Dermis microvascular lymphatic vessel endothelial cell (primary cell): ENCODE measurements at regions not wholly inside any gene's neighbourhood (a gene's known extent, or its start where the extent isn't known, plus 50 kb on each side); places are given as distances from the start of the nearest gene placed in this dataset.
"Not testable (repeated sequence)": the region's sequence is repeated elsewhere in the genome, so short reads cannot be mapped to it uniquely, and the experiment has no call there.

Source experiments
- DNase-seq, 2 donors: peaks; one replicate each; pipeline versions ENCODE4 v3.0.0 to v3.0.0-alpha.2; 2010; ENCODE audit warnings: low read depth in 2 of 2

DNA sequence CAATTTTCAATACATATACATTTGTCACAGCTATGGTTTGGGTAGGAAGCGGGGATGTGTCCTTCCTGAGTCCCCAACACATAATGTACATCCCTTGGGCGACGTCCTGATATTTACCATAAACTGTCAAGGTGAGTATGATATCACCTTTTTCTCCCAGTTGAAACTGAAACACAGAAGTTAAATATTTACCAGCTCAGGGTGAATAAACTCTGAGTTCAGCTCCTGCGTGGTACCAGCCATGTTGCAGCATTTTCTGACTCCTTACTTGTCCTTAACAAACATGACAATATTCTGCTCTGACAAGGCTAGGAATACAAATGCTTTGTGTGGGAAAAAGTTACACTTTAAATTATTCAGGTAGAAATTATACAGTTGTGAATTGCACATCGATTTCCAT is 294.2 kb downstream of the TEX29 start:
- DNase-seq, result no peak

DNA sequence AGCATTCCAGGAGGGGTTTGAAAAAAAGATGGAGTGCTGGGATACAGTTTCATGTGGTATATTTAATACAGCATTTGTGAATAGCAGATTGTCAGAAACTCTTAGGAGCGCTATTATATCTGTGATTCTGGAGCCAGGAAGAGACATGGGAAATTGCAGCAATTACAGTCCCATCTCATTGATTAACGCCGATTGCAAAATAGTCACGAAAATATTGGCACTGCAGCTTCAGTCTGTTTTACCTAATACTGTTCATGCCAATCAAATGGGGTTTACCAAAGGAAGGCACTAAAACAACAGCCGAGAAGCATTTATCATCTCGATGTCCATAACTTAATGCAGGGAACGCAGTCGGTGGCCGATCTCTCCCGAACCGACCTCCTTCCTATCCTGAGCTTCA is 295.8 kb downstream of the TEX29 start:
- DNase-seq, result no peak

DNA sequence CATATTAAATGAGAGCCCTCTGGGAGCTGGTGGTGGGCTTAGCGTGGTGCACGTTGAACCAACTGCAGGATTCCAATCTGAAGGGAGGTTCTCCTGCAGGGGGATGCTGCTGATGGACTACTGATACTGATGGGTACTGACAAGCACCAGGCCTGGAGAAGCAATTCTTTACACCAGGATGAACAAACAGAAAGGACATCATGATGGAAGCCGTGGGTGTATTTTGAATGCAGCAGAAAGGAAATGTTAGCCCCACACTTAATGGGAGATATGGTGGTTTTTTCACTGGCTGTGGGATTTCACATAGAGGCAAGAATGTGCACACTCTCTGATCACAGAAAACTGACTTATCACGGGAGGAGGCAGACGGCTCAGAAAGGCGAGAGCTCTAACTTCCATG is 299.7 kb downstream of the TEX29 start:
- no peak for DNase-seq

DNA sequence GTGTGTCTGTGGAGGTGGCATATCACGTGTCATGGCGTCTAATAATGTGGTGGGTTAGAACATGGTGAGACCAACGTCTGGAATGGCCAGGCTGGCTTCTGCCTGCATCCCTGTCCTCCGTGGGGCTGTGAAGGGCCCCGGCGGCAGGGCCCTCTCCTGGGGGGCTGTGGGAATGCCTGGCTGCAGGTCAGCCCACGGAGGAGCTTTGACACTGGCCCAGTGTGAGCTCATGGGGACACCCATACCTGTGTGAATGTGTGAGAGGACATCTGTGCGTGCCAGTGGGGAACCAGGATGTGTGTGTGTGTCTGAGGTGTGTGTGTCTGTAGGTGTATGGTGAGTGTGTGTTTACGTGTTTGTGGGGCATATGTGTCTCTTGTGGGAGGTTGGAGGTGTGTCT is 300.1 kb downstream of the TEX29 start:
- no peak for DNase-seq

DNA sequence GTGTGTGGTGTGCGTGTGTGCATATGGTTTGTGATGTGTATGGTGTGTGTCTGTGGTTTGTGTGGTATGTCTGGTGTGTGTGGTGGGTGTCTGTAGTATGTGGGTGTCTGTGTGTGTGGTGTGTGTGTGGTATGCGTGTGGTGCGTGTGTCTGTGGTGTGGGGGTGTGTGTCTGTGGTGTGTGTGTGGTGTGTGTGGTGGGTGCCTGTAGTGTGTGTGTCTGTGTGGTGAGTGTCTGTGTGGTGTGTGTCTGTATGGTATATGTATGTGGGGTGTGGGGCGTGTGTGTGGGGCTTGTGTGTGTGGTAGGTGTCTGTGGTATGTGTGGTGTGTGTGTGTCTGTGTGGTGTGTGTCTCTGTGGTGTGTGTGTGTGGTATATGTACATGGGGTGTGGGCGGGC is 300.7 kb downstream of the TEX29 start:
- DNase-seq, result no peak

DNA sequence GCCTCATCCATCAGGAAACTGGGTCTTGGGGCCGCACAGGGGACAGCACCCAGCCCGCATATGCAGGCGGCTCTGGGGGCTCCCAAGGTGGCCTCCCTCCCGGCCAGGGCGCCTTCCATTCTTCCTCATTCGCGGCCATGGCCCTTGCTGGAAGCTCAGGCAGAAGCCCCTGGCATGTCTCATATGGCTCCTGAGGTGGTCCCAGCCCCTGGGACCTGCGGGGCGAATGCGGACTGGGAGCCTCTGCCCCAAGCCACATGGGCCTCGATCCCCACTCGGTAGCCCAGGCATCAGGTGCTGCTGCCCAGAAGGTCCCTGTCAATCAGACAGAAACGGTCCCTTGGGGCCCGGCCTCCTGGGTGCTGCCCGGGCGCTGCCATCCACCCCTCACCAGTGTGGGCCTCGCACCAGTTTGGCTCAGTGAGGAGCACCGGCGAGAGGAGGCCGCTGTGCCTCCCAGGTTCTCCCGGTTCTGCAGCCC is 301.6 kb downstream of the TEX29 start:
- DNase-seq, result no peak

DNA sequence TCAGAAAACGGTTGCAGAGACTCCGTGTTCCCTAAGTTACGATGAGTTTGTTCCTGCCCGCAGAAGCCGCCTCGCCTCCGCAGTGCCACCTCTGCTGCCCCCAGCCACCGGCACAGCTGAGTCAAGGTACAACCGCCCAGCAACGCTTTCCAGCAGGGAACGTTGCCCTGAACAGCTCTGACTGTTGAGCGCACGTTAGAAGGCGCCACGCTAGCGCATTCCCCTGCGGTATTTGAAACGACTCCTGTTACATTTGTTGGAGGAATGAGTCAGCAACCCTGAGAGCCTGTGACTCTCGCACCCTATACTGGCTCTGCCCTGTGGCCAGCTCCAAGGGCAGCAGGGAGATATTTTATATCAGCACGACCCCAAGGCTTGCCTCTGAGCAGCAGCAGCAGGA is 302.8 kb downstream of the TEX29 start:
- DNase-seq, result no peak

DNA sequence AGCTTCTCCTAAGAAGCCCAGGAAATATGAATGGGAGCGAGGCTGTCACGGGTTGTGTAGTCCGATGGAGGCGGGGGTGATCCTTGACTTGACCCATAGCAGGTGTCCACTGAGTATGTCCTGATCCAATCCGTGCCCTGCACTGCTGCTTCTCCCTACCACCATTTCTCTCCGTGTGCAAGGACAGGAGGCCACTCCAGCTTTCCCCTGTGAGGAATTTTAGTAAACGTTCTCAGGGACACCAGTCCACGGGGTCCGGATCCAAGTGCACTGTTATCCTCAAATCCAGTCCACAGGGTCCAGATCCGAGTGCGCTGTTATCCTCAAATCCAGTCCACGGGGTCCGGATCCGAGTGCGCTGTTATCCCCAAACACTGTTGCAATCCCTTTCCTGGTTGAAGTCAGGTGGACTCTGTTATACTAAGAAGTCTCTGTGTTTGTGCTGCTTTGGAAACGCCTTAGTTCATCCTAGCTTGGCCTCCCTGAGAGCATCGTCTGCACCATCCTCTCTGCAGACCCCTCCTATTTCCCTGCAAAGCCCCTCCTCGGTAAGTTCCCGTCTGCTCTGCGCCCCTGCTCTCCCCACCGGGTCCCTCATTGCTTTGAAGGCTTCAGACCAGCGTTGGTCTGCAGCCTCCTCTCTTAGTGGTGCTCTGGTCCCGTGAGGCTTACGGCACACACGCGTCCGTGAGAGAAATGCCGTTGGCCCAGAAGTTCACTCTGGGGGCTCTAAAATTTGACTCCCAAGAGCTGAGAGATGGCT is 303.5 kb downstream of the TEX29 start:
- DNase-seq, result no peak

DNA sequence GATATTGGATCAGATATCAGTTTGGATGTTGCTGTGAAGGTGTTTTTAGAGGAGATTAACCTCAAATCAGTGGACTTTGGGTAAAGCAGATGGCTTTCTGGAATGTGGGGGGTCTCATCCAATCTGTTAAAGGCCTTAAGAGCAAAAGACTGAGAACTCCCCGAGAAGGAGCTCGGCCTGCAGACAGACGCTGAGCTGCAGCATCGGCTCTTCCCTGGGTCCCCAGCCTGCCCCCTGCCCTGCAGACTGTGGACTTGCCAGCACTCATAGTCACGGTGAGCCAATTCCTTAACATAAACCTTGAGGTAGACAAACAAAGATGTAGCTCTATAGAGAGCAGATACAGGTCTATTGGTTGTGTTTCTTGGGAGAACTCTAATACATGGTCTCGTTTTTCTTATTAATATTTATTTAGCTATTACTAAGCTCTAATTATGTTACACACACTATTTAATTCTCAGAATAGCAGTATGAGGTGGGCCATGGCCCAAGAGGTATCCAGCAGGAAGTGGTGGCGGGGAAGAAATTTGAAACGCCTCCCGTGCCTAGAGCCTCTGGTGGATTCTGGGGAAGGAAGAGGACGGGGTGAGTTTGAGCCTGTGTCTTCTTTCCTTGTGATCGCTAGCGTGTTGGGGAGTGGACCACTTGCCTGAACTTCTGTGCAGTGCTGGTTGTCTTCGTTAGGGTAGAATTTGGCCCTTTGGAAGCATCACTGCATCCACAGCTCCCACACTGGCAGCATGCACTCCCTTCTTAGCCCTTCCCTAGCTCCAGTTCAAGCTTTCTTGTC is 305.3 kb downstream of the TEX29 start:
- no peak for DNase-seq

DNA sequence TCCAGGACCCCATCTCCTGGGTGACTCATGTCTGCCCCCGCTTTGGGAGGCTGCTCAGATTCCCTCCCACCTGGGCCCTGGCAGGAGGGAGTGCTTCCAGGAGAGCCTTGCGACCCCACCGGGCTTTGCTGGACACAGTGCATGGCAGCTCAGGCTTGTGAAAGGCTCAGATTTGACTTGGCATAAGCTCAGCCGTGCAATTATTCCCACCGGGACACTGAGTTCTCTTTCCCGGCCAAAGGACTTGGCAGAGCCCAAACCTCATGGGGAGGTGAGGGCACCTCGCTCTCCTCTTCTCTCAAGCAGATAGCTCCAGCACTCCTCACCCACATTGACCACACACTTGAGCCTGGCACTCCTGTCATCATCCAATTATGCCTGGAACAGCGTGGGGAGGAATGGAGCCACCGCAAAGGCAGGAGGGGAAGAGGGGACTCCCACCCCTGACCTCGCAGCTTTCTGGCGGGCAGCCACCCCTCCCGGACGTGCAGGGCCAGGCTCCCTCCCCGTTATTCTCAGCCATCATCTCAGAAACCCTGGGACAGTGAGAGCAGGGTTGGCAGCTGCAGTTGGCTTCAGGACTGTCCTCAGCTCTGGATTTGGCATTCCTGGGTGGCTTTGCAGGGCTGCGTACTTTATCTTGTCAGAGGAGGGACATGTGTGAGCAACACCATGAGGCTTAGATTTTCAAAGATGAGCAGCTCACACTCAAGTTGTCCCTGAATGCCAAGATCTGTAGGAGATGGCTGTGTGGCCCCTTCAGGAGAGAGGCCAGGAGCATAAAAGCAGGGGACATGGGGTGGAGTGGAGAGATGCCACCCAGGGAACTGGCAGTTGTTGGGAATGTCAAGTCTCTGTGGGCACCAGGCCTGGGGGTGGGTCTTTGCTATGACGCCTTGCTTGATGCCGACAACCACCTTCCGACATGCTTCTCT is 306.2 kb downstream of the TEX29 start:
- DNase-seq, result no peak

DNA sequence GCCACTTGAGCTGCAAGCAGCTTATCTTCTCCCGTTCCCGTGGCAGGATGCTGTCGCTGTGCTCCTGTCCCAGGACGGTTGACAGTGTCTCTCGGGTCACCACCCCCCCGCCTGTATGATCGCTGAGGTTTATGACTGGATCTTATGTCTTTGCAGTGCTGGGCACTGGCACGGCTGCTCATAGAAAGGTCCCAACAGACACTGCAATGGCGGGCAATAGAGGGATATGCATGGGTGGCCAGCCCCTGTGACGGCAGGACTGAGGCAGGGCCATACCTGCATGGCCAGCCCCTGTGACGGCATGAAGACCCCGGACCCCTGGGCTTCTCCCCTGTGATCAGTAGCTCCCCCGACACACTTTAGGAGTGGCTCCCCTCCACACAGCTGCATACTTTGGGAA is 307.2 kb downstream of the TEX29 start:
- DNase-seq, result no peak

DNA sequence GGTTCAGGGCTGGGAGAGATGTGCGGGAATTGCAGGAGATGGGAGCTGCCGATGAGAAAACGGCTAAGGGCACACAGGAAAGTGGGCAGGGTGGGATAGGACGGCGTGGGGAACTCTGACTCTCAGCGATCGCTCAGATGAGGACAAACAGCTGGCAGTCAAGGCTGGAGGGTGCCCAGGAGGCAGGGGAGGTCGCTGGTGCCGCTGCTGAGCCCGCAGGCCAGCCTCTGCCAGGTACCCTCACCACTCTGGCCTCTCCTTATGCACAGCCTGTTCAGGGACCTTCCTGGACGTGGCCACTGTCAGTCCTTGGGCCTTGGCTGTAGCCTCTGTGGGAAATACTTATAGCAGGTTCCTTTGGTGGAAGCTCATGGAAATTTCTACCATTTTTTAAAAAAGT is 308.6 kb downstream of the TEX29 start:
- no peak for DNase-seq

DNA sequence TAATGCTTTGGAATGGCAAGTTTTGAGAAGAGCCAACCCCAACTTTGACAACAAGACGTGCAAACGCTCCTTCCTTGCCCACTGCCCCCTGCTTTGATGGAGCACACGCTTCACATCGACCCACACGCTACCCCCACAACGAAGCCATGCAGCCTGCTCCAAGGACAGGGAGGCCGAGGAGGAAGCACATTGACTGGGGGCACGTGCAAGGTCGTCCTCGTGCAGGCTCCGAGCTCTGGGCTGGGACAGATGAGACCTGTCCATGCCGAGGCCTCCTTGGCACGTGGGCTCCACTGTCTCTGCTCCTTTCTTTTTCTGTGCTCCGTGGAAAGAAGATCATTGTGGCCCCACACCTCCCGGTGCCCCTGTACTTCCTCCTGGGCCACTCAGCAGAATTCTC is 309.0 kb downstream of the TEX29 start:
- DNase-seq, result no peak

DNA sequence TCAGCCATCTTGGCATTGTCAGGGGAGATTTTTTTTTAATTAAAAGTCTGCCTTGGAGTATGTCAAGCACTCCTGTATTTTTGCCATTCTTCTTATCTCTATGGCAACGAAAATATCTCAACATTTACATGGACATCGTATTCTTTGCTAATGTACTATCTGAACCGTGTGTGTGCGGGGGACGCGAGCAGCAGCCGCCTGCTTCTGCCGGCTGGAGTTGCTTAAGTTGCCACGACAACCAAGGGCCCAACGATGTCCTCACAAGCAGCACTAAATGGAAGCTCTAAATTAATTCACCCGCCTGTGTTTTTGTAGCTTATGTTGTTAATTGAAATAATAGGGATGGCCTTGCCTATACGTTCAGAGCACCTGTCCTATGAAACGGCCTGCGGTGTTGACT is 309.5 kb downstream of the TEX29 start:
- no peak for DNase-seq

DNA sequence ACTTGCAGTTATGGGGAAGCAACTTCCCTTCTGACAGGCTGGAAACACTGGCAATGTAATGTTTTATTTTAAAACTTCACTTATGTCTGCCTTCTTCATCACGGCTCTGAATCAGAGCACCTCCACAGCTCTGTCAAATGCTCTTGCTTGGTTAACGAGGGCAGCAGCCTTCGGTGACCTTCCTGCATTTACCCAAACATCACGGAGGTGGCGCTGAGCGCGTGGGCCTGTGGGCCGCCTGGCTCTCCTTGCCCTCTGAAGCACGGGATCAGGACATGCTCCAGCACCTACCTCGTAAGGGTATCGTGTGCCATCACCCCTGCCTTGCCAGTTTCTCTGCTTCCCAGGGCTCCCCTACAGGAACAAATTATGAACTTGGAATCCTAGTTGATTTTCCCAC is 310.0 kb downstream of the TEX29 start:
- no peak for DNase-seq

DNA sequence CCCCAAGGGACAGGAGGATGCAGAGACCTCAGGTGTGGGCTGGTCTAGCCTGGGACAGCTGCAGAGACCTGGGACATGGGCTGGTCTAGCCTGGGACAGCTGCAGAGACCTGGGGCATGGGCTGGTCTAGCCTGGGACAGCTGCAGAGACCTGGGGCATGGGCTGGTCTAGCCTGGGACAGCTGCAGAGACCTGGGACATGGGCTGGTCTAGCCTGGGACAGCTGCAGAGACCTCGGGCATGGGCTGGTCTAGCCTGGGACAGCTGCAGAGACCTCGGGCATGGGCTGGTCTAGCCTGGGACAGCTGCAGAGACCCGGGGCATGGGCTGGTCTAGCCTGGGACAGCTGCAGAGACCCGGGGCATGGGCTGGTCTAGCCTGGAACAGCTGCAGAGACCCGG is 310.8 kb downstream of the TEX29 start:
- not testable (repeated sequence) for DNase-seq

DNA sequence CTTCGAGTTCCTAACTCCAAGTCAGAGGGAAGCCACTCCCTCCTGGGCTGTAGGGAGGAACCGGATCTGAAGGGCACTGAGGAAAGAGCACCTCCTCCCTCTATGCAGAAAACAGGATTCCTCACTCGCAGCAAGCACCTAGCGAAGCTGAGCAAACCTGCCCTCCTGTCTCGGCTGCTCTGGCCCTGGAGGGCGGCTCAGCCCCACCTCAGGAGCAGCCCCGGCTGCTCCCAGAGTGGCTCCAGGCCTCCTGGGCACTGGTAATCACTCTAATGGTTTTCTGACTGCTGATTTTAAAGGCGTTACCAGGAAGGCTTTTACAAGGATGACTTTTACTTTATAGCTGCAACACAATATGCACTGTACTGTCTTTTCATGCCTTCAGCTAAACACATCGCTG is 312.5 kb downstream of the TEX29 start:
- DNase-seq, result no peak

DNA sequence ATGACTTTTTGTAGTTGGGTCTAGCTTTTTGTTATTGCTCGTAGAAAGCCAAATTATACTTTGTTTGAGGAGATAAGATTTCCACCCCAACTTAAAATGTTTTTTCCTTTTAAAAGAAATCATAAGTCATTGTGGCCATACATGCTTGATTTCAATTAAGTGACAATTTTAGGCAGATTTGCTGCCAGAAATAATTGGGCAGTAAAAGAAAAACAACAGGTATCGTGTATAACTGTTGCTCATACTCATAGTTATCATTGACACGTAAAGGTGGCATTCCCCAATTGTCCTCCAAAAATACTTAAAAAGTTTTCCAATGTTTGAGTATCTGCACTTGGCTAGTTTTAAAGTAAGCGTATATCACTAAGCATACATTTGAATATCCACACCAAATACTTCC is 313.0 kb downstream of the TEX29 start:
- no peak for DNase-seq

DNA sequence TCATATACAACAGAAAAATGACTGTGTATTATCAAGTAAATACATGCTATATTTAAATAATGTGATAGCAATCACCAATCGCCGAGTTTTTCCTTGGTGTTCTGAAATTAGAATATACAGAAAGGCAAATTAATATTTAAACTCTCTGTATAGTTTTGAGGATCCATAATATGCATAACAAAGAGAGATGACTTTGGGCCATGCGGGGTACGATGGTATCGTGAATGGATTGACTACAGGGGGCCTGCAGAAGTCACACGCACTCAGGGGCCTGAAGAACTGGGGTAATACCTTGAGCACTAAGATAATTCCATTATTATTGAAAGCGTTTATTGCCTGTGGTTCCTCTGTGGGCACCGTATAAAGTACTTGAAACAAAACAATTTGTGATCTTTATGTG is 314.0 kb downstream of the TEX29 start:
- no peak for DNase-seq

DNA sequence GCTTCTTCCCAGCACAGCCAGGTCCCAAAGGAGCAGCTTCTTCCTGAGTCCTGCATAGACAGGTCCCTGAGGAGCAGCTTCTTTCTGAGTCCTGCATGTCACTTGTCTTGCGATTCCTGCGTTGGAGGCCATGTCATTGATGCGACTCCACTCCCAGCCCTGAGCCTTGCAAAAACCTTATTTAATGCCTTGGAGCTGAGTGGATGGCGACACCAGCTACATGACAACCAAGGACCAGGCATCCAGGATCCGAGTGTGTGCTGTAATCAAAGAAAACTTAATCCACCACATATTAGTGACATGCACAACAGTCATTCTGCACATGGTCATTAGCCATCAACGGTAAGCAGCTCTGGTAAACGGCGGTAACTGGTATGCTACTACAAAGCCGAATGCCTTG is 315.8 kb downstream of the TEX29 start:
- DNase-seq, result no peak

DNA sequence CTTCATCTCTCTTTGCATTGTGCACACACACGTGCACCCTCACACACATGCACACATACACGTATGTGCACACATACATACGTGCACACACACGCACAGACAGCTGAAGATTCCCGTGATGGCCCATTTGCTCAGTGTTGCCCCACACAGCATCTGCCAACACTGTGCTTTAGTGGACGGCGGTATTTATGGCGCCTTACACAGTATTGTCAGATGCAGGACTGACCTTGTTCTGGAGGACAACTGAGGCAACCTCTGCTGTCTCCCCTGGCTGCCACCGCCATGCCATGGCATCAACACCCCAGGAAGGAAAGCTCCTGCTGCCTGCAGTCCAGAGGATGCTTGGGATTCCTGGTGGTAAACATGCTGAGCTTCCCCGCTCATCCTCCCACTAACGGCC is 316.4 kb downstream of the TEX29 start:
- DNase-seq, result no peak

DNA sequence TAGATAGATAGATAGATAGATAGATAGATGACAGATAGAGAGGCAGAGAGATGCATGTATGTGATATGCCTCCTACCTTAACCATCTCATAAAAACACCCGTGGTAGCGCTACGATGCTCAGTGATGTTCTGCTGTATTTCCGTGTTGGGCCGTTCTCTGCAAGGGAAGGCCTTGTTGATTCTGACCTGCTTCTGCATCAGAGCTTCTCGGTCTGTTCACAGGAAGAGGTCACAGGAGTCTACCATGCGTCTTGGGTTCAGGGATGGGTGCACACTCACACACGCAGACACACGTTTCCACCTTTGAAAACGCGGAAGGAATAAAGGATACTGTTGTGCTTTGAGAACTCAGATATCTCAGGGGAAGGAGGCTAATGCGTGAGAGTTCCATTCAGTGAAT is 316.9 kb downstream of the TEX29 start:
- no peak for DNase-seq
